AG04450 (cell line): ENCODE measurements at regions not wholly inside any gene's neighbourhood (a gene's known extent, or its start where the extent isn't known, plus 50 kb on each side); places are given as distances from the start of the nearest gene placed in this dataset.

ENCODE experiments used
- CTCF ChIA-PET: fragments of 300-600, 350-600 bp; formaldehyde crosslinking; extraction: SDS; loops from one replicate; lab custom pipeline; 2022; ENCODE audit warnings: antibody characterized with exemption, inconsistent platforms; lab: Charles Lee
- POLR2A ChIA-PET: fragments of 350-600 bp; formaldehyde crosslinking; extraction: SDS; loops from one replicate; lab custom pipeline; 2021; ENCODE audit warnings: antibody characterized with exemption, inconsistent platforms; lab: Yijun Ruan, JAX
- DNase-seq: peaks from one replicate; pipeline ENCODE4 v3.0.0-alpha.2; 2011; ENCODE audit warnings: low read depth, low spot score
- H3K27ac ChIP-seq: one replicate; pipeline ENCODE4 v1.5.1; 2012; ENCODE audit warnings: low read depth, low read length, control low read depth
- H3K27me3 ChIP-seq: one replicate; pipeline ENCODE4 v1.6.0; 2012; ENCODE audit warnings: low read length; ENCODE audit not compliant: control insufficient read depth, insufficient read depth
- H3K4me3 ChIP-seq: 2 replicates; pipeline ENCODE4 v1.5.1; 2011; ENCODE audit warnings: mild to moderate bottlenecking, low read depth, low read length, control low read depth
- H3K9me3 ChIP-seq: 2 replicates; pipeline ENCODE4 v1.5.1; 2012; ENCODE audit warnings: low read length; ENCODE audit not compliant: control insufficient read depth, insufficient read depth
- TF ChIP-seq, protein P1 (sequence below): IDR thresholded peaks from 2 replicates; pipeline ENCODE4 v1.5.1; 2011; ENCODE audit warnings: low read depth, low read length, control low read depth, inconsistent platforms

GRCh38 chr21:16535626-16536025, 805.8 kb downstream of the USP25 start:
- no peaks in the 10 kb centered on the region for H3K9me3 ChIP-seq
- TF ChIP-seq, protein P1, sequence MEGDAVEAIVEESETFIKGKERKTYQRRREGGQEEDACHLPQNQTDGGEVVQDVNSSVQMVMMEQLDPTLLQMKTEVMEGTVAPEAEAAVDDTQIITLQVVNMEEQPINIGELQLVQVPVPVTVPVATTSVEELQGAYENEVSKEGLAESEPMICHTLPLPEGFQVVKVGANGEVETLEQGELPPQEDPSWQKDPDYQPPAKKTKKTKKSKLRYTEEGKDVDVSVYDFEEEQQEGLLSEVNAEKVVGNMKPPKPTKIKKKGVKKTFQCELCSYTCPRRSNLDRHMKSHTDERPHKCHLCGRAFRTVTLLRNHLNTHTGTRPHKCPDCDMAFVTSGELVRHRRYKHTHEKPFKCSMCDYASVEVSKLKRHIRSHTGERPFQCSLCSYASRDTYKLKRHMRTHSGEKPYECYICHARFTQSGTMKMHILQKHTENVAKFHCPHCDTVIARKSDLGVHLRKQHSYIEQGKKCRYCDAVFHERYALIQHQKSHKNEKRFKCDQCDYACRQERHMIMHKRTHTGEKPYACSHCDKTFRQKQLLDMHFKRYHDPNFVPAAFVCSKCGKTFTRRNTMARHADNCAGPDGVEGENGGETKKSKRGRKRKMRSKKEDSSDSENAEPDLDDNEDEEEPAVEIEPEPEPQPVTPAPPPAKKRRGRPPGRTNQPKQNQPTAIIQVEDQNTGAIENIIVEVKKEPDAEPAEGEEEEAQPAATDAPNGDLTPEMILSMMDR = no peak
- peak overlapping the region; percentile 49 for H3K4me3 ChIP-seq
- no peak overlapping the region for H3K27ac ChIP-seq
- ChIA-PET CTCF (no interaction called here), POLR2A (no interaction called here)
- no peak for DNase-seq
- H3K27me3 ChIP-seq = no peaks in the 10 kb centered on the region

DNA sequence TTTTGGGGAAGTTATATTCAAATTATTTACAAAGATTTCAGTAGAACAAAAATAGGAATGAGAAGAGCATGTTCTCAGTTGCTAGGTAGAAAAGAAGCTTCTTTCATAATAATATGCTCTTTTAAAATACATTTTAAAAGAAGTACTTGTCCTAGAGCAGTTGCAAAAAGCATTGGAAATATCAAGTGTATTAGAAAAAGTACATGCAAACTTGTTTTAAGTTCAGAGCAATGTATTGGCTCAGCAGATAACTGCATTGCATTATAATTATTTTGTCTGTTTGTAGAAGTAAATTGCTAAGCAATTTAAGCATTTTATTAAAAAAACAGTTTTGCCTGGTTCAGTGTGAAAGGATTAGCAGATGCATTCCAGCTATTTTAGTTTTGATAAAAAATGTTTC, 806.4 kb downstream of the USP25 start:
- Histone ChIP-seq H3K27ac (no peak overlapping the region), H3K4me3 (peak overlapping the region; percentile 5; the same call in 1 of the 2 replicates), H3K27me3 (no peaks in the 10 kb centered on the region), H3K9me3 (no peaks in the 10 kb centered on the region)
- TF ChIP-seq, protein P1 = no peak
- ChIA-PET POLR2A (no interaction called here), CTCF (no interaction called here)
- no peak for DNase-seq

DNA sequence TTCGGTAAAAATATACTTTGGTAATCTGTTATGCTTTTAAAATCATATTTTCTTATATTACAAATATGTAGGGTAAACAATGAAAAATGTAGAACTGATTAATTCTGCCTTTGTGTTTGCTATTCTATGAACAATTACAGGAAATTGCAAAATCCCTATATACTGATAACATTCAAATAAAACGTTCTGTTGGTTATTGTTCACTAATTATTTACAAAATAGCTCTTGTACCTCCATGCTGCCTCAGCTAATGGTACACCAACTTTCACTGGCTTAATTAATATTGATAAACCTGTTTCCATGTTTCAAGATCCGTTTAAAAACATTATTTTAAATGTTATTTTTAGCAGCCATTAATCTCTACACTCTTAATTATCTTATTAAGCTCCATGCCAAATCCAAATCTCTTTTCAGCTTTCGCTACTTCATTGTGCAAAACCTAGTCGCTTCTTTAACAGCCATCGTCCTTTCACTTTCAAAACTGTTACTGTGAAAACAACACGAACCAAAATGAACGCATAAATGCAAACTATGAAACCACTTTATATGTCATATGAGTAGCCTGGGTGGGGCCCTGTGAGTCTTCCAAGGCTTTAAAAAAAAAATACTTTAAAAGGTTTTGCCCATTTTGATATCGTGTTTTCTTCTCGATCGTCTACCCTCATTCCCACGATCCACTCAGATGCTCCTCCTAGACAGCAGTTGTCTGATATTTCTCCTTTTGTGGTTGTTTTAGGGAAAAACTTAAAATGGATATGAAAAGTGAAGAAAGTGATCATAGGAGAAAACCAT, 807.1 kb downstream of the USP25 start:
- CTCF ChIA-PET = interaction anchor here (0.5 kb wide), 1 partner anchor 33 kb away, joined by 3 read pairs; no protein-coding TSS in a partner anchor

GRCh38 chr21:16537501-16537900, 807.7 kb downstream of the USP25 start:
- no peaks in the 10 kb centered on the region for H3K9me3 ChIP-seq

More for the DNA sequence above, 807.1 kb downstream of the USP25 start:
- POLR2A ChIA-PET = no interaction called here
- DNase-seq = no peak
- H3K9me3 ChIP-seq = no peaks in the 10 kb centered on the region
- peak overlapping the region; percentile 64 for H3K4me3 ChIP-seq
- TF ChIP-seq, protein P1 = no peak
- H3K27ac ChIP-seq = no peak overlapping the region
- H3K27me3 ChIP-seq = no peaks in the 10 kb centered on the region

GRCh38 chr21:16538405-16538804, 808.6 kb downstream of the USP25 start:
- no peak overlapping the region for H3K27ac ChIP-seq
- no peaks in the 10 kb centered on the region for H3K9me3 ChIP-seq
- CTCF ChIA-PET = no interaction called here
- TF ChIP-seq, protein P1 = no peak
- no peak for DNase-seq
- H3K4me3 ChIP-seq = no peak overlapping the region
- POLR2A ChIA-PET = no interaction called here
- no peaks in the 10 kb centered on the region for H3K27me3 ChIP-seq

More at GRCh38 chr21:16537501-16537900, 807.7 kb downstream of the USP25 start:
- ChIA-PET POLR2A (no interaction called here), CTCF (no interaction called here)
- DNase-seq = no peak
- no peaks in the 10 kb centered on the region for H3K27me3 ChIP-seq
- peak overlapping the region; percentile 64 for H3K4me3 ChIP-seq
- TF ChIP-seq, protein P1 = no peak
- H3K27ac ChIP-seq = no peak overlapping the region
